GM12878 (cell line): ENCODE measurements at regions not wholly inside any gene's neighbourhood (a gene's known extent, or its start where the extent isn't known, plus 50 kb on each side); places are given as distances from the start of the nearest gene placed in this dataset.

Source experiments
- ATAC-seq: fragments of 200-7000 bp; cut with Tn5 transposase; 3 replicates; pipeline ENCODE4 v1.9.1; 2020; ENCODE audit warnings: mild to moderate bottlenecking, moderate library complexity
- BruUV-seq: library from RNA; stranded (reverse); fragments of 400-500 nt; replicated peaks from 2 replicates; lab custom pipeline; 2021; lab: Mats Ljungman, UMichigan
- CTCF ChIA-PET: fragments of 300-600 bp; sonication (Branson Sonifier 250); formaldehyde crosslinking; extraction: SDS; loops from one replicate; lab custom pipeline; 2021; ENCODE audit warnings: inconsistent platforms; lab: Yijun Ruan, JAX
- POLR2A ChIA-PET: fragments of 350-600 bp; formaldehyde crosslinking; extraction: SDS; loops from one replicate; lab custom pipeline; 2021; ENCODE audit warnings: inconsistent platforms; lab: Charles Lee
- RAD21 ChIA-PET: fragments of 300-600 bp; sonication (Branson Sonifier 250); formaldehyde crosslinking; loops from one replicate; lab custom pipeline; 2023; ENCODE audit warnings: antibody characterized with exemption; ENCODE audit not compliant: unreplicated experiment; lab: Charles Lee
- SMC1A ChIA-PET: fragments of 300-600 bp; sonication (Branson Sonifier 250); formaldehyde crosslinking; loops from one replicate; lab custom pipeline; 2023; ENCODE audit not compliant: unreplicated experiment, uncharacterized antibody; lab: Charles Lee
- DNase-seq: peaks from one replicate; pipeline ENCODE4 v3.0.0-alpha.2; 2011; ENCODE audit warnings: low read depth, low spot score
- FAIRE-seq: peaks from 3 replicates; lab custom pipeline; 2011; peaks lifted over from hg19 to GRCh38; lab: Jason Lieb, UNC
- H2AFZ ChIP-seq: 2 replicates; pipeline ENCODE4 v1.6.0; 2011; ENCODE audit warnings: low read depth, low read length, control low read depth; ENCODE audit not compliant: control insufficient read depth
- H3K27ac ChIP-seq: 2 replicates; pipeline ENCODE4 v1.5.1; 2011; ENCODE audit warnings: control low read depth; ENCODE audit not compliant: control insufficient read depth, insufficient read depth
- H3K27me3 ChIP-seq, 2 experiments: replicated peaks in 1 of 2; 2 replicates each; pipeline versions ENCODE4 v1.6.0 to v1.6.1; 2011; ENCODE audit warnings: low read length in 1 of 2; ENCODE audit not compliant: control insufficient read depth in 2 of 2, insufficient read depth in 2 of 2
- H3K36me3 ChIP-seq, 2 experiments: 2 replicates each; pipeline ENCODE4 v1.5.1; 2011; ENCODE audit warnings: low read length in 1 of 2; ENCODE audit not compliant: control insufficient read depth in 2 of 2, insufficient read depth in 2 of 2
- H3K4me1 ChIP-seq: 2 replicates; pipeline ENCODE4 v1.6.1; 2011; ENCODE audit warnings: mild to moderate bottlenecking, low read length, moderate library complexity, mixed read lengths; ENCODE audit not compliant: control insufficient read depth, insufficient read depth
- H3K4me2 ChIP-seq: 2 replicates; pipeline ENCODE4 v1.6.0; 2011; ENCODE audit warnings: control low read depth; ENCODE audit not compliant: control insufficient read depth, insufficient read depth
- H3K4me3 ChIP-seq: fragments of 200-600 bp; sonication (generic); 2 replicates; pipeline ENCODE4 v1.5.1; 2016
- H3K79me2 ChIP-seq: 2 replicates; pipeline ENCODE4 v1.6.0; 2011; ENCODE audit warnings: low read length; ENCODE audit not compliant: control insufficient read depth, insufficient read depth
- H3K9ac ChIP-seq: 2 replicates; pipeline ENCODE4 v1.8.0; 2011; ENCODE audit warnings: low read length, control low read depth, mixed read lengths; ENCODE audit not compliant: control insufficient read depth, insufficient read depth
- H3K9me3 ChIP-seq: replicated peaks from 3 replicates; pipeline ENCODE4 v1.5.1; 2011; ENCODE audit warnings: mild to moderate bottlenecking, low read length; ENCODE audit not compliant: control insufficient read depth, insufficient read depth
- H4K20me1 ChIP-seq: 2 replicates; pipeline ENCODE4 v1.6.0; 2011; ENCODE audit not compliant: control insufficient read depth, insufficient read depth
- BHLHE40 ChIP-seq, 2 experiments: fragments of 450-650 bp in 1 of 2; IDR thresholded peaks; 2 replicates each; pipeline ENCODE4 v1.6.1; 2011 to 2017; ENCODE audit warnings: low read depth in 2 of 2, borderline replicate concordance in 1 of 2, improper control_type of control experiment in 1 of 2, low read length in 1 of 2, mild to moderate bottlenecking in 1 of 2
- DPF2 ChIP-seq: fragments of 450-650 bp; IDR thresholded peaks from 2 replicates; pipeline ENCODE4 v1.6.1; 2017; ENCODE audit warnings: mild to moderate bottlenecking
- IKZF2 ChIP-seq, 2 experiments: fragments of 450-650 bp; IDR thresholded peaks; 2 replicates each; pipeline ENCODE4 v1.6.1; 2017; ENCODE audit warnings: mild to moderate bottlenecking in 2 of 2, moderate library complexity in 2 of 2
- MEF2A ChIP-seq: IDR thresholded peaks from 2 replicates; pipeline ENCODE4 v1.6.1; 2011; ENCODE audit warnings: low read depth, mild to moderate bottlenecking, low read length, moderate library complexity; ENCODE audit not compliant: insufficient read depth
- MEF2B ChIP-seq: fragments of 450-650 bp; IDR thresholded peaks from 2 replicates; pipeline ENCODE4 v1.6.1; 2018; ENCODE audit warnings: mild to moderate bottlenecking, moderate library complexity; ENCODE audit not compliant: partially characterized antibody, poor library complexity, severe bottlenecking
- NFXL1 ChIP-seq: fragments of 450-650 bp; IDR thresholded peaks from 2 replicates; pipeline ENCODE4 v1.6.1; 2017; ENCODE audit warnings: antibody characterized with exemption, mild to moderate bottlenecking, borderline replicate concordance
- TCF7 ChIP-seq: IDR thresholded peaks from 2 replicates; pipeline ENCODE4 v1.6.1; 2014; ENCODE audit warnings: antibody characterized with exemption, borderline replicate concordance
- YBX1 ChIP-seq: fragments of 450-650 bp; IDR thresholded peaks from 2 replicates; pipeline ENCODE4 v1.6.1; 2016; ENCODE audit warnings: antibody characterized with exemption
- ZNF274 ChIP-seq: IDR thresholded peaks from one replicate; pipeline ENCODE4 v1.8.0; 2011; ENCODE audit not compliant: insufficient read length, insufficient read depth
- ZSCAN29 ChIP-seq: fragments of 450-650 bp; IDR thresholded peaks from 2 replicates; pipeline ENCODE4 v1.6.1; 2017; ENCODE audit warnings: mild to moderate bottlenecking, moderate library complexity
- ZZZ3 ChIP-seq: IDR thresholded peaks from 2 replicates; pipeline ENCODE4 v1.6.1; 2011; ENCODE audit warnings: low read depth; ENCODE audit not compliant: control insufficient read depth, insufficient read length
- WGBS: methylation state at CpG from one replicate; pipeline ENCODE4 v1.1.6; 2016; ENCODE audit warnings: low lambda C conversion rate; ENCODE audit not compliant: insufficient replicate concordance, insufficient coverage; ENCODE audit errors: missing lambda C conversion rate; 5-methylcytosine and 5-hydroxymethylcytosine counted together
- in situ Hi-C: fragments of 300-500 bp; cut with MboI; formaldehyde crosslinking; loops from 9 replicates; pipeline ENCODE4 v1.14.3; 2018; ENCODE audit warnings: mixed read lengths
- intact Hi-C: fragments of 100-400 bp; cut with micrococcal nuclease; formaldehyde crosslinking; loops from one replicate; pipeline ENCODE4 v1.14.2; 2022; ENCODE audit not compliant: unreplicated experiment
- TF ChIP-seq, protein P1 (sequence below): fragments of 450-650 bp; conservative IDR thresholded peaks from 2 replicates; pipeline ENCODE4 v1.6.1; 2017; ENCODE audit warnings: mild to moderate bottlenecking, moderate library complexity
- TF ChIP-seq, protein P2 (sequence below): IDR thresholded peaks from 2 replicates; pipeline ENCODE4 v1.6.1; 2011; ENCODE audit warnings: mild to moderate bottlenecking, low read depth, low read length, moderate library complexity; ENCODE audit not compliant: insufficient replicate concordance

DNA sequence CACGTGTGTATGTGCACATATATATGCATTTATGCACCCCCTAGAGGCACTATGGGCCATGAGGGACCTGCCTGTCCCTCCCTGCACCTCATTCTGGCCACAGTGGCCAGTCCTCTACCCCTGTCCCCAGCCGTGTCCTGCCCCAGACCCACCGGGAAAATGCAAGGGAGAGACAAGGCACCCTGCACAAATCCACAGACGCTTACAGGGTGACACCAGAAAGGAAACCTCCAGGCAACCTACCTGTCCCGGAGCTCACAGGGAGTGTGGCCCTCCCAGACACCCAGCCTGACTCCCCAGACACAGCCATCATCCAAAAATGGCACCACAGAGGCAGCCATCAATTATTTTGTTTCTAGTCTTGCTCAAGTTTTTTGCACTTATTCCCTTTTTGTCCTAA, 440.4 kb downstream of the SOX9 start:
- Histone ChIP-seq H3K27me3 (no peaks in the 10 kb centered on the region), H2AFZ (no peak overlapping the region), H3K27ac (no peak overlapping the region), H3K9me3 (no peaks in the 10 kb centered on the region), H3K9ac (no peak overlapping the region), H4K20me1 (no peaks in the 10 kb centered on the region), H3K4me2 (no peak overlapping the region), H3K36me3 (no peaks in the 10 kb centered on the region; a peak in 1 of 4 replicates), H3K4me1 (no peaks in the 10 kb centered on the region), H3K4me3 (no peak overlapping the region), H3K79me2 (no peaks in the 10 kb centered on the region)
- ChIA-PET RAD21 (interaction anchor here (1.0 to 10.1 kb wide), 7 partner anchors 27 to 622 kb away, joined by 4 to 271 read pairs (median 6); no protein-coding TSS in a partner anchor), CTCF (interaction anchor here (1.0 to 12.0 kb wide), 17 partner anchors 8 to 629 kb away, joined by 3 to 527 read pairs (median 13); no protein-coding TSS in a partner anchor), SMC1A (interaction anchor here (0.7 to 11.9 kb wide), 9 partner anchors 26 to 809 kb away, joined by 3 to 349 read pairs (median 5); no protein-coding TSS in a partner anchor), POLR2A (interaction anchor here (0.6 kb wide), 1 partner anchor 122 kb away, joined by 4 read pairs; no protein-coding TSS in a partner anchor)
- DNase-seq (no peak), ATAC-seq (peak; percentile 16; the same call in 2 of the 3 replicates), FAIRE-seq (no peak)
- BruUV-seq, result no TSS peak
- no peak for TF ChIP-seq NFXL1
- peak in 1 of 2 experiments; percentile 36; a peak in 1 of 4 replicates for TF ChIP-seq BHLHE40 (IDR thresholded peaks at IDR 0.05; ENCODE audit: borderline replicate concordance in 1 of 2, low read depth in 2 of 2, low read length in 1 of 2)
- intact Hi-C loops, result loop anchor here (2.0 to 5.0 kb wide), 3 partner anchors 30 to 628 kb away; no protein-coding TSS in a partner anchor
- WGBS, result 28% methylated on average over 5 of the region's 5 CpGs
- in situ Hi-C loops, result loop anchor here (10.0 kb wide), 1 partner anchor 594 kb away; no protein-coding TSS in a partner anchor

DNA sequence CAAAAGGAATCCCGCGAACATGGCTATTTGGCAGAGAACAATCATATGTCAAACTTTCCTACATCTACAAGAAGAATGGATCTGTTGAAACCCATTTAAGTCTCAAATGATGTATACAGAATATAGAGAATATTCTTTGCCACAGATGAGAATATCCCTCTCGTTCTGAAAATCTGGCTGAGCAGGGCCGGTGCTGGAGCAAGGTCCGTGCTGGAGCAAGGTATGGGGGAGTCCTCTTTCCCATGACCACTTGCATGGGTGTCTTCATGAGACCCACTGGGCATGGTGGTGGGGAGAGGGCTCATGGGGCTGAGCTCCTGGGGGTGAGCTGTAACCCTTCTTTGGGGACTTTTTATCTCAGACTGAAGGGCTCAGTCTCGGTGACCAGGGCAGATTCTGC, 440.9 kb downstream of the SOX9 start:
- ChIA-PET SMC1A (interaction anchor here (1.1 to 11.9 kb wide), 5 partner anchors 26 to 164 kb away, joined by 3 to 349 read pairs (median 23); no protein-coding TSS in a partner anchor), POLR2A (no interaction called here), RAD21 (interaction anchor here (1.1 to 10.1 kb wide), 4 partner anchors 31 to 603 kb away, joined by 3 to 271 read pairs (median 10); partner anchors contain the start of gene SSTR2), CTCF (interaction anchor here (1.2 to 12.0 kb wide), 5 partner anchors 27 to 424 kb away, joined by 3 to 527 read pairs (median 26); no protein-coding TSS in a partner anchor)
- Histone ChIP-seq H3K79me2 (no peaks in the 10 kb centered on the region), H3K27ac (no peak overlapping the region), H3K4me3 (no peak overlapping the region), H3K9me3 (no peaks in the 10 kb centered on the region), H4K20me1 (no peaks in the 10 kb centered on the region), H3K4me2 (no peak overlapping the region), H3K4me1 (no peaks in the 10 kb centered on the region), H3K36me3 (no peaks in the 10 kb centered on the region; a peak in 1 of 4 replicates), H3K9ac (no peak overlapping the region), H2AFZ (no peak overlapping the region), H3K27me3 (no peaks in the 10 kb centered on the region)
- no peak for DNase-seq
- no peak for ATAC-seq
- no TSS peak for BruUV-seq
- intact Hi-C loops (loop anchor here (2.0 to 5.0 kb wide), 3 partner anchors 29 to 627 kb away; no protein-coding TSS in a partner anchor), in situ Hi-C loops (loop anchor here (10.0 kb wide), 1 partner anchor 593 kb away; no protein-coding TSS in a partner anchor)
- no peak for FAIRE-seq
- whole genome bisulfite sequencing, result 43% methylated on average over 6 of the region's 6 CpGs
- TF ChIP-seq TCF7 (no peak), IKZF2 (IDR thresholded peaks at IDR 0.05) (no peak), ZSCAN29 (no peak), ZNF274 (no peak), DPF2 (no peak), YBX1 (no peak), MEF2B (no peak), MEF2A (no peak), ZZZ3 (no peak)
- TF ChIP-seq, protein P1, sequence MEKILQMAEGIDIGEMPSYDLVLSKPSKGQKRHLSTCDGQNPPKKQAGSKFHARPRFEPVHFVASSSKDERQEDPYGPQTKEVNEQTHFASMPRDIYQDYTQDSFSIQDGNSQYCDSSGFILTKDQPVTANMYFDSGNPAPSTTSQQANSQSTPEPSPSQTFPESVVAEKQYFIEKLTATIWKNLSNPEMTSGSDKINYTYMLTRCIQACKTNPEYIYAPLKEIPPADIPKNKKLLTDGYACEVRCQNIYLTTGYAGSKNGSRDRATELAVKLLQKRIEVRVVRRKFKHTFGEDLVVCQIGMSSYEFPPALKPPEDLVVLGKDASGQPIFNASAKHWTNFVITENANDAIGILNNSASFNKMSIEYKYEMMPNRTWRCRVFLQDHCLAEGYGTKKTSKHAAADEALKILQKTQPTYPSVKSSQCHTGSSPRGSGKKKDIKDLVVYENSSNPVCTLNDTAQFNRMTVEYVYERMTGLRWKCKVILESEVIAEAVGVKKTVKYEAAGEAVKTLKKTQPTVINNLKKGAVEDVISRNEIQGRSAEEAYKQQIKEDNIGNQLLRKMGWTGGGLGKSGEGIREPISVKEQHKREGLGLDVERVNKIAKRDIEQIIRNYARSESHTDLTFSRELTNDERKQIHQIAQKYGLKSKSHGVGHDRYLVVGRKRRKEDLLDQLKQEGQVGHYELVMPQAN, result no peak
- TF ChIP-seq, protein P2, sequence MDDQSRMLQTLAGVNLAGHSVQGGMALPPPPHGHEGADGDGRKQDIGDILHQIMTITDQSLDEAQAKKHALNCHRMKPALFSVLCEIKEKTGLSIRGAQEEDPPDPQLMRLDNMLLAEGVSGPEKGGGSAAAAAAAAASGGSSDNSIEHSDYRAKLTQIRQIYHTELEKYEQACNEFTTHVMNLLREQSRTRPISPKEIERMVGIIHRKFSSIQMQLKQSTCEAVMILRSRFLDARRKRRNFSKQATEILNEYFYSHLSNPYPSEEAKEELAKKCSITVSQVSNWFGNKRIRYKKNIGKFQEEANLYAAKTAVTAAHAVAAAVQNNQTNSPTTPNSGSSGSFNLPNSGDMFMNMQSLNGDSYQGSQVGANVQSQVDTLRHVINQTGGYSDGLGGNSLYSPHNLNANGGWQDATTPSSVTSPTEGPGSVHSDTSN, result no peak
